Urothelium cell line (cell line): ENCODE measurements at regions not wholly inside any gene's neighbourhood (a gene's known extent, or its start where the extent isn't known, plus 50 kb on each side); places are given as distances from the start of the nearest gene placed in this dataset.
"Not testable (repeated sequence)": the region's sequence is repeated elsewhere in the genome, so short reads cannot be mapped to it uniquely, and the experiment has no call there.

Experiments used
- DNase-seq: peaks from one replicate; pipeline ENCODE4 v3.0.0; 2011; ENCODE audit warnings: low spot score, mixed read lengths
- FAIRE-seq: peaks from 2 replicates; lab custom pipeline; 2011; peaks lifted over from hg19 to GRCh38; lab: Jason Lieb, UNC

DNA sequence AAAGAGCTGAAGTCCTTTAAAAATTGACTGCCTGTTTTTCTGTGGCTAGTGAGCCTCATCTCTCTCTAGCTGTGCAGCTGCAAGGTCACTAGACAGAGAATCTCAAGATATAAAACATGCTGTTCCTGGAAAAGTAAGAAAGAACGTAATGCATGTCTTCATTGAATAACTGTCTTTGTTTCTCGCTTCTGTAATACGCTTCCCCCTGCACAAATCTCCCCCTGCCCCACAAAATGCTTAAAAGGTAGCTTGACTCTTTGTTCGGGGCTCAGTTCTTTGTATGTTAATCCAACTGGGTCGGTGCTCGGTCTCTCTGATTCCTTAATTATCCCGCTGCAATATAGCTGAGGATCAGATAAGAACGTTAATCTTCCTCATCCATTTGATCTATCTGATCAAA lies 1495.9 kb upstream of the DDX18 start:
- FAIRE-seq, DNase-seq: not testable (repeated sequence)

DNA sequence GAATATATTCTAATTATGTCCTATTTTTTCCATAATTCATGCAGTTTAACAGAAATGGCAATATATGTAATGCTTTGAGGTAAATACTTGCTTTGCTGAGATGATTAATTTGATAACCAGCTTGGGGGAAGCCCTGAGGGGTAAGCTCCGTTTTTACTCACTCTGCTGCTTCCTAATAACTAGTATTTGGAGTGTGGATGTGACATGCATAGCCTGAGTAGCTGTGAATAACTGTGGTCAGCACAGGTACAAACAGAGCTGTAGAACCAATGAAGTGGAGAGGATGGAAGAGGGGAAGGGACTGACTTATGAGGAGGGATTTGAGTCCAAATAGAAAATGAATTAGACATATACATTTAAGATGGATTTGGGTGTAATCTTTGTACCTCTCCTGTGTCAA lies 1495.5 kb upstream of the DDX18 start:
- no peak for FAIRE-seq
- DNase-seq, result no peak

DNA sequence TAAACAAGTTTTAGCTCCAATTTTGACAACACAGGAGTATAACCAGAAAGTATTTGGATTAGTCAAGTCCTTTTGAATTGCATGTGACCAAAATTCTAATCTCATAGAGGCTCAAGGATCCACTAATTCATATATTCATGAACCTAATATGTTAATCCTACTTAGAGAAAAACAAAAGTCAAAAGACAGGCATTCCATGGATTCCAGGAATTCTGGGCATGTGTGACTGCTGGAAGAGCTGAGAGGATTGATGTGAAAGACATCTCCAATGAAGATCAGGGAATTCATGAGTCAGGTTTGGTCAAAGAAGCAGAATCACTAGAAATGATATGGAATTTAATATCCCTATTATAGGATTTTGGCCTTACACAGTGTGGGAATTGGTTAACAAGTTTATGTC lies 1494.6 kb upstream of the DDX18 start:
- FAIRE-seq, result no peak
- peak; percentile 13 for DNase-seq

DNA sequence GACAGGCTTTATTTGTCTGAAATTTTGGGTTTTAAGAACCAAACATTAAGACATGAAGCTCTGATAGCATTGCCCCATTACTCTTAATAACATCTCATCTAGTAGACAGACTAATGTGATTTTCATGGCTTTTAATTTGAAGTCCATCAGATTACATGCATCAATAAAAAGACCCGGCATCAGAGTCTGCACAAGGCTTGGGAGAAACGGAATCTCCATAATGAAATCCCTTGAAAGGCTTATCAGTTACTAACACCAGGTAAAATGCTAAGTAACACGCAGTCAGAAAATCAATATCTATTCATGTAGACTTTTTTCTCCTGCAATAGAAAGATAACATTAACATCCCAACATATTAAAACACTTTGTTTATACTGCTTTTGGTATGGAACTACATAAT lies 1485.2 kb upstream of the DDX18 start:
- DNase-seq (no peak), FAIRE-seq (no peak)

DNA sequence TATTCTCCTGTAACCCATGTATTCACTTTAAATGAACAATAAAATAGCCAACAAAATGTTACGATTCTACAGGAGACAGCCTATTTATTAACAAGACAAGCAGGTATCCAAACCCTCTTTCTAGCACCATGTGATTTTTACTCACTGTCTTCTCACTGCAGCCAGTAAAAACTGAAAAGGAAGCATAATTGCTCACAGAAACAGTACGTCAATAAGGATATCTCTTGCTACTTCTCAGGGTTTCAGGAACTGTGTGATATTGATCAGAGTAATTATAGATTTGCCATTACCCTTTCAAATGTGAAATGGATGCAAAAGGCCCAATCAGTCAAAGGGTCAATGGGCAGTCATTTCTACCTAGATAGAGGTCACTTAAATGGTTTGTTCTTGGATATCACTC lies 1473.8 kb upstream of the DDX18 start:
- no peak for DNase-seq
- no peak for FAIRE-seq

DNA sequence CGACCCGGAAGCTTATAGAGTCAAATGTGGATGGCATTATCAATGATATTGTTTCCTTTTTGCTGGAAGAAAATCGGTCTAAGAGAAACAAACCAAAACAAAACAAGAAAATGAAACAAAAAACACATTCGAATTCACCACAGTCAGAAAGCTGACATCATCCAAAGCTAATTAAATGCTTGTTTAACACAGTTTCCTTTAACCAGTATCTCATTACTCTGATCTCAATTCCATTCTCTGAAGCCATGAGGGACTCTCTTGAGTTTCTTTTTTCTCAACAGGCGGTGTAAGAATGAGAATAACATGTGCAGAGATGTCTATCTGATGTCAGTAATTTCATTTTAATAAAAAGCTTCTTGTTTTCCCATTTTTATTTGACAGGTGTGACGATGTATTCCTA lies 1448.3 kb upstream of the DDX18 start:
- DNase-seq, result no peak
- FAIRE-seq, result no peak

DNA sequence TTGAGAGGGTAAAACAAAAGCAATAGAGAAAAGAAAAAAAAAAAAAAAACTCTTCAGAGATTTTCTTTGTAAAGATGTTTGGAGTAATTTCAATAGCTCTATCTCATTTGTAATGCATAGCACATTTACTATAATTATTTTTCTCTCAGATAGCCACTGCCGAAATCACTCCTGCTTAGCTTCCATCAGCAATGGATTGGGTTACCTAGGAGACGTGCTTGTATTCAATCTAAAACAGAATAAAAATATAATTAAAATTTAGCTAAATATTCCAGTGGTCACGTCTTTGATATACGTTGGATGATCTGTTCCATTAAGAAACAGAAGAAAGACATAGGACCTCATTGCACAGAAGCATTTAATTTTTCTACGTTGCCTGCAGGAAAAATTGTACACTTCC lies 1435.7 kb upstream of the DDX18 start:
- FAIRE-seq (no peak), DNase-seq (no peak)

DNA sequence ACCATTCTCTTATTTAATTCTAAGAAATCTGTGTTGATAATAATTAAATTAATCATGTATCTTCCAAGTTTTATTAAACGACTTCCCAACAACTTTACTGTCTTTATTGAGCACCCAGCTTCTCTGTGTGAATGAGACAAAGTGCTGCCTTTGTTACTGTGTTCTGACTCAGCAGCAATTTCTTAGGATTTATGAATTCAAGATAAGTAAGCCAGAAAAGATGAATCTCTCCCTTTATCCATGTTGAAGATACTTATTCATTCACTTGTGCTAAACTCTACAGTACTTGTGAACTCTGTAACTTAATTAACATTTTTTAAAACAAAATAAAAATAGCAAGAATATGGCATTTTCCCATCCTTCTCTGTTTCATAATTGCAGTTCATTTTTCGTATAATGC lies 1403.3 kb upstream of the DDX18 start:
- no peak for DNase-seq
- FAIRE-seq, result no peak

DNA sequence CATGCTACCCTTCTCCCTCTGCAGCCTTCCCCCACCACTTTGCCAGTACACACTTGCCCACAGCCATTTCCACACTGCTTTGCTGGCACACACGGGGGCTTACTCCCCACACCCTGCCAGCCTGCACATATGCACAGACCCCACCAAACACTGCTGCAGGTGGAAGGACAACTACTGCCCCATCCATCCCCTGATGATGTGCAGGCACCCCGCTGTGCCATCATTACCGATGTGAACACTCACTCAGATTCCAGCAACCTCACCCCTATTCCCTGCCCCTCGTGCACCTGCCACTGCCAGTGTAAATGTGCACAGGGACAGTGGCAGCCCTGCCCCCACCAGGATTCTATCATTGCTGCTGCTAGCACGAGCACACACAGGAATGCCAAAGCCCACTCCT lies 1400.8 kb upstream of the DDX18 start:
- peak; percentile 82 for FAIRE-seq
- DNase-seq, result no peak

DNA sequence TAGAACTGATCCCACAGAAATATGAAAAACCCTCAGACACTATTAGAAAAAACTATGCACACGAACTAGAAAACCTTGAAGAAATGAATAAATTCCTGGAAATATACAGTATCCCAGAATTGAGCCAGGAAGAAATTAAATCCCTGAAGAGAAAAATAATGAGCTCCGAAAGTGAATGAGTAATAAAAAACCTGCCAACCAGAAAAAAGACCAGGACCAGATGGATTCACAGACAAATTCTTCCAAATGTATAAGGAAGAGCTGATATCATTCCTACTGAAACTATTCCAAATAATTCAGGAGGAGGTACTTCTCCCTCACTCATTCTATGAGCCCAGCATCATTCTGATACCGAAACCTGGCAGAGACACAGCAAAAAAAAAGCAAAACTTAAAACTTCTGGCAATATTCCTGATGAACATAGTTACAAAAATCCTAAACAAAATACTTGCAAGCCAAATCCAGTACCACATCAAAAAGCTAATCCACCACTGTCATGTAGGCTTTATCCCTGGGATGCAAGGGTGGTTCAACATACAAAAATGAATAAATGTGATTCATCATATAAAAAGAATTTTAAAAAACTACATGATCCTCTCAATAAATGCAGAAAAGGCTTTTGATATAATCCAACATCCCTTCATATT lies 1397.6 kb upstream of the DDX18 start:
- FAIRE-seq (no peak), DNase-seq (no peak)

DNA sequence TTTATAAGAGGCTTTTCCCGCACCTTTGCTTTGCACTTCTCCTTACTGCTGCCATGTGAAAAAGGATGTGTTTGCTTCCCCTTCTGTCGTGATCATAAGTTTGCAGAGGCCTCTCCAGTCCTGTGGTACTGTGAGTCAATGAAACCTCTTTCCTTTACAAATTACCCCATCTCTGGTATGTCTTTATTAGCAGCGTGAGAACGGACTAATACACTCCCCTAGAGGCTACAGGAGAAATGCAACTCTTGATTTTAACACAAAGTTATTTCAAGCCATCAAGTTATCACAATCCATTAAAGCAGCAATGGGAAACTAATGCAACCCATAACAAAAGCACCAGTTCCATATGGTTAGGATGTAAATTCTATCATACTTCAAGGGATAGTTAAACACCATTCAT lies 1378.8 kb upstream of the DDX18 start:
- no peak for FAIRE-seq
- no peak for DNase-seq

DNA sequence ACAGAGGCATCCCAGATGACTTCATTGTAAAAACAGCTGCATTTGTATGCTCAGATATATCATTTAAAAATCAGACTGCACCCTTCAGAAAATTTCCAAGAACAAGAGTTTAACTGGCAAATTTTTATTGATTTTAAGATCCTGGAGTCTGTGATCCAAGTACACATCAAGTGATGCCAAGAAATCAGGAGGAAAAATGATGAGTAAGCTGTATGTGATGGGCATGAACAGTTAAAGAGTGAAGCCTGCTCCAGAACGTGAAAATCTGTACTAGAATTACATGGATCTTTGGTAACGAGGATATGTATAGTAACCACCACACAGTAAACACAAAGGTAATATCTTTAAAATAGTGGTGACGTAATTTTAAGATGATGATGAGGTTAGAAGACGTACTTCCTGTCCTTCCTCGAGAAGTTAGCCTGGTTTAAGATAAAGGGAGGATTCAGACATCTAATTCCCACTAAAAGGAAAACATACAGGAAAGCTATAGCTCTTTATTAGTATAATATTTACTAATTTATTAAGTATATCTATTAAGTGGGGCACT lies 1374.3 kb upstream of the DDX18 start:
- FAIRE-seq, result no peak
- no peak for DNase-seq

DNA sequence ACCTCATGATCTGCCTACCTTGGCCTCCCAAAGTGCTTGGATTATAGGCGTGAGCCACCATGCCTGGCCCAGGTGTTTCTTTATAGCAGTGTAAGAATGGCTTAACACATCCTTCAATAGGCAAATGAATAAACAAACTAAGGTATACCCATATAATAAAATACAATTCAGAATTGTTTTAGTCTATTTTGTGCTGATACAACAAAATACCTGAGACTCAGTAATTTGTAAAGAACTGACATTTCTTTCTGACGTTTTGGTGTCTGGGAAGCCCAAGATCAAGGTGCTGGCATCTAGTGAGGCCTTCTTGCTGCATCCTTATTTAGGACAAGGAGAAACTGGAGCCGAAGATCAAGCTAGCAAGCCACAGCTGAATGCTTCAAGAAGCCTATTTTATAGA lies 1372.1 kb upstream of the DDX18 start:
- no peak for DNase-seq
- no peak for FAIRE-seq

DNA sequence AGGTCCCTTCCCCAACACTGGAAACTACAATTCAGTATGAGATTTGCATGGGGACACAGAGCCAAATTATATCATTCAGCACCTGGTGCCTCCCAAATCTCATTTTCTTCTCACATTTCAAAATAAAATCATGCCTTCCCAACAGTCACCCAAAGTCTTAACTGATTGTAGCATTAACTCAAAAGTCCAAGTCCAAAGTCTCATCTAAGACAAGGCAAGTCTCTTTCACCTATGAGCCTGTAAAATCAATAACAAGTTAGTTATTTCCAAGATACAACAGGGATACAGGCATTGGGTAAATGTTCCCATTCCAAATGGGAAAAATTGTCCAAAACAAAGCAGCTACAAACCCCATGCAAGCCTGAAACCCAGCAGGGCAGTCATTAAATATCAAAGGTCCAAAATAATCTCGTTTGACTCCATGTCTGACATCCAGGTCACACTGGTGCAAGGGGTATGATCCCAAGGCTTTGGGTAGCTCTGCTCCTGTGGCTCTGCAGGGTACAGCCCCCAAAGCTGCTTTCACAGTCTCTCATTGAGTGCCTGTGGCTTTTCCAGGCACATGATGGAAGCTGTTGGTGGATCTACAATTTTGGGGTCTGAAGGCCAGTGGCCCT lies 1370.1 kb upstream of the DDX18 start:
- DNase-seq (no peak), FAIRE-seq (no peak)

DNA sequence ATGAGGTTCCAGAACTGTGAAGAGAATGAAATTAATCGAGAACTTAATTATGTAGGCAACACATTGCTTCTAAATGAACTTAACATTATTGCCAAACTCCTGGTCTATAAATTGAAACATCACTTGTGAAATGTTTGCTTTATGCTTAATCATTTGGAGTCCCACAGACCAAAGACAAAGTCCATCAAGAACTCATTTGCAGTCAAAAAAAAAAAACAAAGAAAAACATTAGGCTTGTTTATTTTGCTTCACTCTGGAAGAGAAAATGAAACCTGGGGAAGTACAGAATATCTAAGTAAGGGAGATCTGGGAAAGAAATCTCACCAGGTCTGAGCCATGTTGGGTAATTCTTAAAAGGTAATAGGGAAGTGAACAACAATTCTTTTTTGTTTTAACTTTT lies 1363.5 kb upstream of the DDX18 start:
- DNase-seq (no peak), FAIRE-seq (no peak)

DNA sequence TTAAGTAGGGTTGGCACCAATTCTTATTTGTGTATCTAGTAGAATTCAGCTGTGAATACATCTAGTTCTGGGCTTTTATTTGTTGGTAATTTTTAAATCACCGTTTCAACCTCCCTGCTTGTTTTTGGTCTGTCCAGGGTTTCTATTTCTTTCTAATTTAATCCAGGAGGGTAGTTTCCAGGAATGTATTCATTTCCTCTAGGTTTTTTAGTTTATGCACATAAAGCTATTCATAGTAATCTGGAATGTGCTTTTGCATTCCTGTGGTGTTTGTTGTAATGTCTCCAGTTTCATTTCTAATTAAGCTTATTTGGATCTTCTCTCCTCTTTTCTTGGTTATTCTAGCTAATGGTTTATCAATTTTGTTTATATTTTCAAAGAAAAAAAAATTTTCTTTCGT lies 1361.8 kb upstream of the DDX18 start:
- no peak for DNase-seq
- FAIRE-seq, result no peak

DNA sequence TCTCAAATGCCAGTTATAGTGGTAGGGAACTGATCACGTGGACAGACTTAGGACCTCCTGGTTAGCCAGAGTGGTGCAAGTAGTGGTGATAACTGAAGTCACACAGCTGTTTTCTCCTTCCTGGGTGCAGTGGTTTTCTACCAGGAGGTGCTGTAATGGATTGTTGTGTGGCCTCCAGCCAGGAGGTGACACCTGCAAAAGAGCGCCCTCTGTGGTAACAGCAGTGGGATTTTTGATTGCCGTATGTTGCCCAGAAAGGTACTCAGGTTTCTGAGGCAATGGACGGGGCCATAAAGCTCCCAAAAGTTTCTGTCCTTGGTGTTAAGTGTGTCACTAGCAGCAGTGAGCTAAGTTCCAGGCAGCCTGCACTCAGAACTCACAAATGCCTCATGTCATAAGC lies 1358.1 kb upstream of the DDX18 start:
- DNase-seq (no peak), FAIRE-seq (peak; percentile 74)

DNA sequence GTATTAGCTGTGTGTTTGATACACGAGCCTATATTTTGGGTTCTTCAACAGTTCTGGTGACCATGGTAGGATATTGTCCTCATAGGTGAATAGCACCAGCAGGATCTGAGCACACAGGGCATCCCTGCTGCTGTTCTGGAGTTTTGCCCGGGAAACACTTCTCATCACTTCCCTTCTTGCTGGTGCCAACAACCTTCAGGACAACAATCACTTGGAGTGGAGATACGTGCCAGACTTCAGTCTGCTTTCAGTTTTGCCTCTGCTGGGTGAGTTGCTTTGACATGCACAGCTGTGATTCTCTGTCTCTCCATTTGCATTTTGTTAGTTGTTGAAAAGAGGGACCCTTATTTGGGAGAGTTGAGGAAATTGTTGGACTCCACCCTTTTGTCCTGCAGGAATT lies 1347.2 kb upstream of the DDX18 start:
- DNase-seq, result no peak

DNA sequence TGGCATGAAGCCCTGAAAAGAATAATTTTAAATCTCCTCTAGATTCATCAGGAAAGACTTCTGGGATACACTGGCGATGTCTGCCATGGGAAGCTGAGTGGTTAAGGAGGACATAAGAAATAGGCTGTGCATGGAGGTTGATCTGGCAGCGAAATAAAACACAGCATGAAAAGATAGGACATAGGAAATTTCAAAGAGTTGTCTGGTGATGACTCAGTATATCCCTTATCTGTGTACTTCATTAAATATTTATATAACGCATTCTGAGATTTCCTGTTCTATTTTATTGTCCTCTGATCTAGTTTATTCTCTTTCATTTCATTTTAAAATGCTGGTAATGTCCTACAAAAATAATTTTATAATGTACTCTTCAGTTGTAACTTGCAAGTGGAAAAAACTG lies 1337.3 kb upstream of the DDX18 start:
- DNase-seq (no peak), FAIRE-seq (no peak)

More for the DNA sequence above, 1347.2 kb upstream of the DDX18 start:
- no peak for FAIRE-seq

DNA sequence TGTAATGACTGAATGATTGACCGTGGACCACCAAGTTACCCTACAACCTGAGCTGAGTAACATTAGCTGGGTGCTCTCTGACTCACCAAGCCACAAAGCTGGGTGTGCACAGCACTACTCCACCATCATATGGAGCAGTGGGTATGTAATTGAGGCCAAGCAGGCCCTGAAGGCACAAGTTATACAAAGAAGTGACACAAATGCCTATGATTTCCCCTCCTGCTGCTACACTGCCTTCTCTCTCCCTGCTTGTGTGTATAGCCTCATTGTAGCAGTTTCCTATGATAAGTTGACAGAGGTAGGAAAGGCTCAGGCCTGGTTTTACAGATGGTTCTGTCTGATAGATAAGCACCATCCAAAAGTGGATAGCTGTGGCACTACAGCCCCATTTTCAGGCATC lies 1327.2 kb upstream of the DDX18 start:
- FAIRE-seq (peak; percentile 53), DNase-seq (no peak)

DNA sequence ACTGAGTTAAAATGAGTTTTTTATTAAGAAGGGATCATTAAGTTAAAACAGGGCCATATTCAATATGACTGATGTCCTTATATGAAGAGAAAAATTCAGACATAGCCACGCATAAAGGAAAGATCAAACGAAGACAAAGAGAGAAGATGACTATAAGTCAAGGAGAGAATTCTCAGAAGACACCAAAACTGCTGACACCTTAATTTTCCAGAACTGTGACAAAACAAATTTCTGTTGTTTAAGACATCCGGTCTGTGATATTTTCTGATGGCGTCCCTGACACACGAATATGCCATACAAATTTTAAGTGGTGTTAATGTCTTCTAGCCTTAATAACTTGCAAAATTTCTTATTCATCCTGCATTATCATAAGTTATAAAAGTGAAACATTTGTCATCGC lies 1325.2 kb upstream of the DDX18 start:
- no peak for DNase-seq
- FAIRE-seq, result no peak

DNA sequence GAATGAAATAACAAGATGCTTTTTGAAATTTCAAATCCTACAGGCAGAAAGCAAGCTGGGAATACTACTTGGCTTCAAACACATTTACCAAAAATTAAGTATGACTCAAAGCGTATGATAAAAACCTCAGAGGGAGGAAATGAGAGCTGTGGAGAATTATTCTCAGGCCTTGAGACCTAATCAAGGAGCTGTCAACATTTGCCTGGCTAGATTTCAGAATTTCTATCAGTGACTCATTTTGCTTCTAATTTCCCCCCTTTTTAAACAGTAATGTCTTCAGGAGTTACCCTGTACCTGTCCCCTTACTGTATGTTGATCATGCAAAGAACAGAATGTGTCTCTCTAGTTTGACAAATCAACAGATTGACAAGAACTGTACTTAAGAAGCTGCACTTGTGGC lies 1324.5 kb upstream of the DDX18 start:
- DNase-seq (no peak), FAIRE-seq (no peak)
